Sigmoid colon (tissue), 6 donors: ENCODE measurements at regions not wholly inside any gene's neighbourhood (a gene's known extent, or its start where the extent isn't known, plus 50 kb on each side); places are given as distances from the start of the nearest gene placed in this dataset.

Experiments
- DNase-seq: peaks from one replicate; pipeline ENCODE4 v3.0.0-alpha.2; 2019
- H3K27ac ChIP-seq, 4 donors: fragments of 200-600 bp; sonication (generic); one replicate each; pipeline ENCODE4 v1.5.1; 2016 to 2019; ENCODE audit warnings: mild to moderate bottlenecking in 1 of 4
- H3K27me3 ChIP-seq, 3 donors: fragments of 200-600 bp; sonication (generic); one replicate each; pipeline ENCODE4 v1.5.1; 2019; ENCODE audit warnings: mild to moderate bottlenecking in 1 of 3
- H3K36me3 ChIP-seq, 4 donors: fragments of 200-600 bp; sonication (generic); one replicate each; pipeline ENCODE4 v1.5.1; 2016 to 2019
- H3K4me1 ChIP-seq, 4 donors: fragments of 200-600 bp; sonication (generic); one replicate each; pipeline ENCODE4 v1.5.1; 2017 to 2019
- H3K4me3 ChIP-seq, 4 donors: fragments of 200-600 bp; sonication (generic); one replicate each; pipeline ENCODE4 v1.5.1; 2017 to 2019; ENCODE audit warnings: mild to moderate bottlenecking in 2 of 4, moderate library complexity in 1 of 4
- H3K9me3 ChIP-seq, 4 donors: fragments of 200-600 bp in 3 of 4; sonication (generic) in 3 of 4; one replicate each; pipeline versions ENCODE4 v1.5.1 to v1.6.1; 2013 to 2019
- CTCF ChIP-seq, 4 experiments: fragments of 450-650 bp in 3 of 4; fragments of 200-600 bp in 1 of 4; IDR thresholded peaks; one replicate each; pipeline ENCODE4 v1.5.1; 2016 to 2019; ENCODE audit warnings: antibody characterized with exemption in 4 of 4, mild to moderate bottlenecking in 3 of 4, moderate library complexity in 2 of 4
- EP300 ChIP-seq, 4 donors: sonication (generic); formaldehyde crosslinking; IDR thresholded peaks; one replicate each; pipeline ENCODE4 v1.6.1; 2017; ENCODE audit warnings: antibody characterized with exemption in 4 of 4
- POLR2A ChIP-seq, 2 donors: fragments of 450-650 bp; IDR thresholded peaks; one replicate each; pipeline ENCODE4 v1.6.1; 2016; ENCODE audit warnings: antibody characterized with exemption in 2 of 2, mild to moderate bottlenecking in 2 of 2, moderate library complexity in 2 of 2
- POLR2AphosphoS5 ChIP-seq, 4 donors: sonication (generic); formaldehyde crosslinking; IDR thresholded peaks; one replicate each; pipeline ENCODE4 v1.6.1; 2017; ENCODE audit warnings: antibody characterized with exemption in 4 of 4
- WGBS, 2 donors: extraction: QIAGEN DNeasy Blood & Tissue Kit; methylation state at CpG; one replicate each; pipeline ENCODE4 v1.1.7; 2013; 5-methylcytosine and 5-hydroxymethylcytosine counted together
- intact Hi-C: fragments of 100-400 bp; cut with DNase I; formaldehyde crosslinking; loops from one replicate; pipeline ENCODE4 v1.15.1; 2023
- donor health status: healthy with polysubstance abuse.
- donor health status: healthy.

GRCh38 chr4:22190855-22191254 is 242.3 kb upstream of the KCNIP4 start:
- H3K36me3 ChIP-seq = no peaks in the 10 kb centered on the region
- intact Hi-C loops = no loop called here
- DNase-seq = no peak
- no peak for TF ChIP-seq POLR2AphosphoS5 (IDR thresholded peaks at IDR 0.05)
- H3K27ac ChIP-seq = no peak overlapping the region
- H3K27me3 ChIP-seq = no peaks in the 10 kb centered on the region
- no peak overlapping the region for H3K4me3 ChIP-seq
- H3K4me1 ChIP-seq = no peaks in the 10 kb centered on the region
- 81 to 84% methylated on average over 1 of the region's 1 CpG for WGBS, 2 donors
- peaks cover 0 to 3% (median 0%) of the 10 kb centered on the region in 4 donors for H3K9me3 ChIP-seq

GRCh38 chr4:22187203-22187820 is 238.7 kb upstream of the KCNIP4 start:
- Histone ChIP-seq H3K27me3 (no peaks in the 10 kb centered on the region), H3K9me3 (peaks cover 0 to 3% (median 0%) of the 10 kb centered on the region in 4 donors), H3K27ac (no peak overlapping the region), H3K36me3 (no peaks in the 10 kb centered on the region), H3K4me3 (no peak overlapping the region), H3K4me1 (no peaks in the 10 kb centered on the region)
- 67 to 72% methylated on average over 2 of the region's 2 CpGs for WGBS, 2 donors
- TF ChIP-seq POLR2A (IDR thresholded peaks at IDR 0.05) (no peak), EP300 (IDR thresholded peaks at IDR 0.05) (no peak), CTCF (IDR thresholded peaks at IDR 0.05) (no peak), POLR2AphosphoS5 (IDR thresholded peaks at IDR 0.05) (no peak)
- DNase-seq = no peak
- intact Hi-C loops = no loop called here

GRCh38 chr4:22181736-22182135 is 233.2 kb upstream of the KCNIP4 start:
- Histone ChIP-seq H3K9me3 (no peaks in the 10 kb centered on the region), H3K27ac (no peak overlapping the region), H3K27me3 (no peaks in the 10 kb centered on the region), H3K36me3 (no peaks in the 10 kb centered on the region), H3K4me3 (no peak overlapping the region), H3K4me1 (no peaks in the 10 kb centered on the region)
- intact Hi-C loops = no loop called here
- no peak for DNase-seq
- TF ChIP-seq EP300 (IDR thresholded peaks at IDR 0.05) = no peak
- no peak for TF ChIP-seq CTCF (IDR thresholded peaks at IDR 0.05)
- no peak for TF ChIP-seq POLR2AphosphoS5 (IDR thresholded peaks at IDR 0.05)
- TF ChIP-seq POLR2A (IDR thresholded peaks at IDR 0.05) = no peak

GRCh38 chr4:22179124-22179874 is 230.7 kb upstream of the KCNIP4 start:
- H3K27me3 ChIP-seq = no peaks in the 10 kb centered on the region
- DNase-seq = no peak
- H3K27ac ChIP-seq = no peak overlapping the region
- no peaks in the 10 kb centered on the region for H3K36me3 ChIP-seq
- no peak for TF ChIP-seq POLR2A (IDR thresholded peaks at IDR 0.05)
- no peak for TF ChIP-seq CTCF (IDR thresholded peaks at IDR 0.05)
- TF ChIP-seq POLR2AphosphoS5 (IDR thresholded peaks at IDR 0.05) = no peak
- TF ChIP-seq EP300 (IDR thresholded peaks at IDR 0.05) = no peak
- H3K9me3 ChIP-seq = no peaks in the 10 kb centered on the region
- intact Hi-C loops = no loop called here
- H3K4me3 ChIP-seq = no peak overlapping the region
- H3K4me1 ChIP-seq = no peaks in the 10 kb centered on the region
- 23 to 65% methylated on average over 1 of the region's 1 CpG for WGBS, 2 donors

GRCh38 chr4:22174640-22175039 is 226.1 kb upstream of the KCNIP4 start:
- no peaks in the 10 kb centered on the region for H3K9me3 ChIP-seq
- intact Hi-C loops = no loop called here
- no peak overlapping the region for H3K4me3 ChIP-seq
- H3K36me3 ChIP-seq = no peaks in the 10 kb centered on the region
- no peak for TF ChIP-seq EP300 (IDR thresholded peaks at IDR 0.05)
- TF ChIP-seq CTCF (IDR thresholded peaks at IDR 0.05) = no peak
- no peak for TF ChIP-seq POLR2A (IDR thresholded peaks at IDR 0.05)
- TF ChIP-seq POLR2AphosphoS5 (IDR thresholded peaks at IDR 0.05) = no peak
- H3K4me1 ChIP-seq = no peaks in the 10 kb centered on the region
- H3K27ac ChIP-seq = no peak overlapping the region
- WGBS, 2 donors = 81% methylated on average over 1 of the region's 1 CpG
- no peak for DNase-seq
- H3K27me3 ChIP-seq = no peaks in the 10 kb centered on the region
